HG03103 (cell line): ENCODE measurements at regions not wholly inside any gene's neighbourhood (a gene's known extent, or its start where the extent isn't known, plus 50 kb on each side); places are given as distances from the start of the nearest gene placed in this dataset.
"Not testable (repeated sequence)": the region's sequence is repeated elsewhere in the genome, so short reads cannot be mapped to it uniquely, and the experiment has no call there.

Experiments
- ATAC-seq: cut with Tn5 transposase; IDR thresholded peaks from one replicate; pipeline ENCODE4 v1.9.1; 2021; ENCODE audit warnings: low read depth; ENCODE audit not compliant: unreplicated experiment

DNA sequence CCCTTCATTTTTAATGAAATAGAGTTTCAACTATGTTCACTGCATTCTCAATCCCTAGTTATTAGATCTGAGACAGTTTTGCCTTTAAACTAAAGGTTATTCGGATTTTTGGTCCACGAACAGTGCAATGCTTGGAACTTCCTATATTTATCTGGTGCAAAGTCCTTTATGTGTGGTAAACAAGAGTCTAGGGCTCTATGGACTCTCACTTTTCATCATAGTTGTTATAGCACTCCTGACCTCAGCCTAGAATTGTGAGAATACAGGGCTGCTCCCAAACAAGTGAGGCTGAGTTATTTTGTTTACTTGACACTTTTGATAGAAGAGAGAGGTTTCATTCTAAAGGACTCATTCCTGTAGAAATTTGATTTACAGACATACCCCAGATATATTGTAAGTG lies 692.1 kb downstream of the TTLL7 start:
- ATAC-seq, result not testable (repeated sequence)

GRCh38 chr1:83295594-83295993 lies 703.3 kb downstream of the TTLL7 start:
- not testable (repeated sequence) for ATAC-seq

GRCh38 chr1:83287391-83287790 lies 711.5 kb downstream of the TTLL7 start:
- ATAC-seq, result not testable (repeated sequence)

- not testable (repeated sequence) for ATAC-seq
Observed at GRCh38 chr1:83274656-83275055, 724.3 kb downstream of the TTLL7 start.

GRCh38 chr1:83272484-83272883 lies 726.4 kb downstream of the TTLL7 start:
- ATAC-seq, result not testable (repeated sequence)

DNA sequence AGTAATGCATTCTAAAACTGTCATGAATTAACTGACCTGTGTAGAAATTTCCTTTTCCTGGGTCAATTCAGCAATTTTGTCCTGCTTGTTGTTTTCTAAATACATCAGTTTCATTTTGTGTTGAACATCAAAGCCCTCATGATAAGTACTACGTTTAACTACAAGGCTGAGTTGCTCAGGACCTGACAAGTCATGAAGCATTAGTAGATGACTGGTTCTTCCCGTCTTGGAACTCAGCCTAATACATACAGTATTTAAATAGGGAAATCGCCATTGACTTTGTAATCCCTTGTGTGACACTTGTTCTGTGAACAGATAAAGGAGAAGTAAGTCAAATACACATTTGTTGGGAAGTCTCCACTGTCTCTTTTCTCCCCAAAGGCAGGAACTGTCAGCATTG lies 727.1 kb downstream of the TTLL7 start:
- not testable (repeated sequence) for ATAC-seq

- not testable (repeated sequence) for ATAC-seq
Observed at GRCh38 chr1:83270801-83271200, 728.1 kb downstream of the TTLL7 start.

DNA sequence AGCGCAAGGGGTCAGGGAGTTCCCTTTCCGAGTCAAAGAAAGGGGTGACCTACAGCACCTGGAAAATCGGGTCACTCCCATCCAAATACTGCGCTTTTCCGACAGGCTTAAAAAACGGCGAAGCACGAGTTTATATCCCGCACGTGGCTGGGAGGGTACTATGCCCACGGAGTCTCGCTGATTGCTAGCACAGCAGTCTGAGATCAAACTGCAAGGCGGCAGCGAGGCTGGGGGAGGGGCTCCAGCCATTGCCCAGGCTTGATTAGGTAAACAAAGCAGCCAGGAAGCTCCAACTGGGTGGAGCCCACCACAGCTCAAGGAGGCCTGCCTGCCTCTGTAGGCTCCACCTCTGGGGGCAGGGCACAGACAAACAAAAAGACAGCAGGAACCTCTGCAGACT lies 735.1 kb downstream of the TTLL7 start:
- ATAC-seq, result not testable (repeated sequence)

GRCh38 chr1:83251687-83252086 lies 747.2 kb downstream of the TTLL7 start:
- not testable (repeated sequence) for ATAC-seq

GRCh38 chr1:83246780-83247179 lies 752.2 kb downstream of the TTLL7 start:
- ATAC-seq, result not testable (repeated sequence)

GRCh38 chr1:83244832-83245231 lies 754.1 kb downstream of the TTLL7 start:
- not testable (repeated sequence) for ATAC-seq

DNA sequence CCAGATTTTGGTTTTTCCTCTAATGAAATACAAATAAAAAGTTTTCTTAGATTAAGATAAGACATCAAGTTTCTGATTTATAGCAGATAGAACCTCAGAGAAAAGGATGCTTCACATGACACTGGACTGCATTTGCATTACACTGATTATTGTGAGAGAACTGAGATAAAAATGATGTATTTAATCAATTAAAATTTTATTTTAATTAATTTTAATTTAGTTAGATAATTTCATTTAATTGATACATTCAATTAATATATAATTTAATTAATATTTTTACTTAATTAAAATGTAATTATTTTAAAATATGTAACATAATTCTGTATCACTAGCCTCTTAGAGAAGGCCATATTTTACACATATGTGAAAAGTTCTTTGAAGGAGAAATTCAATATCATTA lies 759.4 kb downstream of the TTLL7 start:
- not testable (repeated sequence) for ATAC-seq

DNA sequence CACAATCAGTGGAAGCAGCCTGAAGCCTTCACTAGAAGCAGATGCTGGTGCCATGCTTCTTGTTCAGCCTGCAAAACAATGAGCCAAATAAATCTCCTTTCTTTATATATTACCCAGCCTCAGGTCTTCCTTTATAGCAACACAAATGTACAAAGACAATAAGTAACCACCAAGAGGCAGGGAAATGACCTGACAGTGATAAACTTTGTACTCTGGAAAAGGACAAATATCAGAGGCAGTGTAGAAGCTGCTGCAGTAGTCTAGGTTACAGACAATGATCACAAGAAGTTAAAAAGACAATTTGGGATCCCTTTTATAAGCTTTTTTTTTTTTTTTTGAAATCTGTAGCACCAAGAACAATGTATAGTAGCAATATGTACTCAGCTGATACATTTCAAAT lies 760.3 kb downstream of the TTLL7 start:
- ATAC-seq, result not testable (repeated sequence)

GRCh38 chr1:83219788-83220187 lies 779.1 kb downstream of the TTLL7 start:
- not testable (repeated sequence) for ATAC-seq

- not testable (repeated sequence) for ATAC-seq
Observed at GRCh38 chr1:83218036-83218716, 780.8 kb downstream of the TTLL7 start.

GRCh38 chr1:83214317-83214716 lies 784.6 kb downstream of the TTLL7 start:
- not testable (repeated sequence) for ATAC-seq

DNA sequence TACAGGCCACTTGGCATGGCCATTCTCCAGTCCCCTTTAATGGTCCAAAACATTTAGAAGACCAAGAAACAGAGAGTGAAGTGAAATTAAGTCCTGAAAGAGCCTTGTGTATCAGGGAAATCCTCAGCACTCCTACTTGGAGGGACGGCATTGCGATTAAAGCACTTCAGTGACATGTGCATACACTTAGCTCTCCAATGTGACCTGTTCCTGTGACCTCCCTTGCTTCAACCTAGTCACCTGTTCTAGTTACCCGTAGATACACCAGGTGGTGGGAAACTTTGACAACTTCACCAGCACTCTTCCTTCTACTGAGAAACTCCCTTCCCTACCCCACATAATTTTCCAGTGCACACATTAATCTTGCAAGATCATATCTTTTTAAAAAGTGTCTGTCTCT lies 785.3 kb downstream of the TTLL7 start:
- not testable (repeated sequence) for ATAC-seq

- not testable (repeated sequence) for ATAC-seq
Observed at GRCh38 chr1:83212033-83212432, 786.9 kb downstream of the TTLL7 start.

GRCh38 chr1:83208540-83208939 lies 790.4 kb downstream of the TTLL7 start:
- ATAC-seq, result not testable (repeated sequence)

DNA sequence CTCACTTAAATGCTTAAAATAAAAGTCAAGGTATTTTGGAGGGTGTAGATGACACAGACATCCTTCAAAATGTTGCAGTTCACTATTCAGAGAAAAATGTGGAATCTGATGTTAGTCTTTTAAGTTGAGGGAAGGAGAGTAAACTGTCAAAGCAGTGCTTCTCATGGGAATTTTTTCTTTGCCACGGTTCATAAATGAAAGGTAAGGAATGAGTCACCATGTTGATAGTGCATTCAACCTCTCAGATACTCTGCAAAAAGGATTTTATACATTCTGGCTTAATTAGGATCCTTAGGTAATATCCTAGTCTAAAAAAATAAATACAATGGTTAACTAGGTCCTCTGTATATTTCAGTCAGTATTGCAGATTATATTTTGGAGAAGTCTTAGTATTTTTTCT lies 804.3 kb downstream of the TTLL7 start:
- ATAC-seq, result not testable (repeated sequence)

DNA sequence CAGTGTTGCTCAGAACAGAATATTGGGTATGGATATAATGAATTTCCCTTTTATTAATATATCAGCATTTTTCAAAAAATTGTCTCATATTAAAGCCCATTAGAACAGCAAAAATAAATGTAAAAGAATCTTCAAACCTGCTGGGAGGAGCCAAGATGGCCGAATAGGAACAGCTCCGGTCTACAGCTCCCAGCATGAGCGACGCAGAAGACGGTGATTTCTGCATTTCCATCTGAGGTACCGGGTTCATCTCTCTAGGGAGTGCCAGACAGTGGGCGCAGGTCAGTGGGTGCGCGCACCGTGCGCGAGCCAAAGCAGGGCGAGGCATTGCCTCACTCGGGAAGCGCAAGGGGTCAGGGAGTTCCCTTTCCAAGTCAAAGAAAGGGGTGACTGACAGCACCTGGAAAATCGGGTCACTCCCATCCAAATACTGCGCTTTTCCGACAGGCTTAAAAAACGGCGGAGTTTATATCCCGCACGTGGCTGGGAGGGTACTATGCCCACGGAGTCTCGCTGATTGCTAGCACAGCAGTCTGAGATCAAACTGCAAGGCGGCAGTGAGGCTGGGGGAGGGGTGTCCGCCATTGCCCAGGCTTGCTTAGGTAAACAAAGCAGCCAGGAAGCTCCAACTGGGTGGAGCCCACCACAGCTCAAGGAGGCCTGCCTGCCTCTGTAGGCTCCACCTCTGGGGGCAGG lies 816.8 kb downstream of the TTLL7 start:
- not testable (repeated sequence) for ATAC-seq

- not testable (repeated sequence) for ATAC-seq
Observed at GRCh38 chr1:83180621-83181020, 818.3 kb downstream of the TTLL7 start.
